Amygdala (tissue), 56 donors: ENCODE measurements at regions not wholly inside any gene's neighbourhood (a gene's known extent, or its start where the extent isn't known, plus 50 kb on each side); places are given as distances from the start of the nearest gene placed in this dataset.
"Not testable (repeated sequence)": the region's sequence is repeated elsewhere in the genome, so short reads cannot be mapped to it uniquely, and the experiment has no call there.

ENCODE experiments used
- DNase-seq, 56 donors: peaks; one replicate each; lab custom pipeline; 2025; lab: John Stamatoyannopoulos, UW

GRCh38 chr15:35691891-35692867 is 146.2 kb upstream of the DPH6 start:
- no peak for DNase-seq

- no peak for DNase-seq
Observed at GRCh38 chr15:35693286-35693685, 147.3 kb upstream of the DPH6 start.

GRCh38 chr15:35693886-35694285 is 147.9 kb upstream of the DPH6 start:
- no peak for DNase-seq

DNA sequence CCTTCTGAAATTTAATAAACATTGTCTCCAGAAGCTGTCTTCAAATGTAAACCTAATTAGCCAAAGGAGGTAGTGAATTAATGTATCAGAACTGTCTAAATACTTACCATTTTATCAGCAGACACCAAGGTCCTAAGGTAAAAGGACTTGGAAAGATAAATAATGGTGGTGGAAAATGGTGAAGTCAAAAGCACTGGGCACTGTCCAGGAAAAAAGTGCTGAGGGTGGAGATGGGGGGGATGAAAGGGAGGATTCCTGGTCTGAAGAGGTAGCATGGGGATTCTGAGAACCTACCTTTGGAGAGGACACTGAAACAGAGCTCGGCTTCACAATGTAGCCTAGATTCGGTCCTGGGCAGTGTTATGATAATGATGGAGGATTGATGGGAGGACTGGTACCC is 149.0 kb upstream of the DPH6 start:
- no peak for DNase-seq

DNA sequence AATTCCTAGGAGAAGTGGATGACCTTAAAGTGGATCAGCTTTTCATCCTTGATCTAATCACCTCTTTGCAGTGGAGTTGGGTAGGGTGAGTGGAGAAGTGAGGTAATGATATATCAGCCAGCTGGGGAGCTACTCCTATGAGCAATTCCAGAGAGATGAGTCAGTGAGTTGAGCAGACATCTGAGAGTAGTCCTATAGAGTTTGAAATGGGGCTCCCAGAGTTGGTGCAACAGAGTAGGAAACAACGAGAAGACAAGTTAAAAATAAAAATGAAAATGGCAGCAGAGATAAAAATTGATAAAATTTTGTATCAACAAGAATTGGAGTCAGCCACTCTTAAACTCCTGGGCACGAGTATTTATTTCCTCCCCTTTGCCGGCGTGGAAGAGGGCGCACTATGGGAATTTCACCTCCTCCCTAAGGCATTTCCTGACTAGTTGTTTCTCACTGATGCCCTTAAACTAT is 150.8 kb upstream of the DPH6 start:
- no peak for DNase-seq

DNA sequence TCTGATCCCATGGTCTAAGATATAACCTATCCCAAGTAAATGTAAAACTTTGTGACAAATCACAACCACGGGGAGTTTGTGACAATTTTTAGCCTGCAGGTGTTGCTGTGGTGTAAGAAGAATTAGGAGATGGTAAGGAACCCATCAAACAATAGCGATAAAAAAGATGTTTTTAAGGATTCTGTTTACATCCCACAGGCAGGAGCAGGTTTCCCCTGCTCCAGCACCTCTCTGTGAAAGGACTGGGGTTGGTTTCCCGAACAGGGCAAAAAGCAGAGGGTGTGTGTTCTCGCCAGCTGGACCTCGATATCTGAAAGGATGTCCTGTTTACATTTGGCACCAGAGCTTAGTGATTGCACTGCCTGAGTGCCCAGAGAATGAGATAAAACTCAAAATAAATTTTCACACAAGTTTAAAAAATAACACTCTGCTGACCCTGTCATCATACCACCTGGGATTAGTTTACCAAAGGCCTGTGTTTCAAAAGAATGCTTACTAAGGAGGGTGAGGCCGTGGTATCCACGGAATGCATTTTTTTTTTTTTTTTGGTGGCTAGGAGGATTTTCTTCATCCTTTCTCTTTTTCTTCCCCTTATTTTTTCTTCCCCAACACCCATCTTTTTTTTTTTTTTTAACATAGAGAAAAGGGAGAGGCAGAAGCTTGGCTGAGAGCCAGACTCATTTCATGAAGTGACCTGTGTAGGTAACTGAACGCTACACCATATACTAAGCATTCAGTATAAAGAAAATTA is 151.8 kb upstream of the DPH6 start:
- DNase-seq = no peak

DNA sequence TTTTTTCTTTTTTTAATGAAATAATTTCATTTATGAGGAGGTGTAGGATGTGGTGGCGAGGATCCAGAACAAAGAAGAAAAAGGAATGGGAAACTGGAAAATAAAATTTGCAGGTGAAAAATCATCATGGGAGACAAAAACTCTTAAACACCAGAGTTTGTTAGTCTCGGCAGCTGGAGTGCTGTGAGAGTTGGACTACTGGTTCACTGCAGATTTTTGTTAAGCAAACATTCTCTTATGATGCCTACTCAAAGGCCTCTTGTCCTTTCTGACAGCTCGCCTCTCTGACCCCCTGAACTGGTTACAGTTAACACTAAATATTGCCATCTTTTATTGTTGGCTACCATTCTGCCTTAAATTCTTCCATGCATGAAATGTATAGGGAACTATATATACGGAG is 152.4 kb upstream of the DPH6 start:
- DNase-seq = no peak

- no peak for DNase-seq
Observed at GRCh38 chr15:35698966-35699575, 153.1 kb upstream of the DPH6 start.

GRCh38 chr15:35700091-35700593 is 154.2 kb upstream of the DPH6 start:
- DNase-seq = not testable (repeated sequence)

- DNase-seq = no peak
Observed at GRCh38 chr15:35701402-35702046, 155.6 kb upstream of the DPH6 start.

- no peak for DNase-seq
Observed at GRCh38 chr15:35702946-35703495, 157.1 kb upstream of the DPH6 start.

- DNase-seq = no peak
Observed at GRCh38 chr15:35705030-35705883, 159.3 kb upstream of the DPH6 start.

GRCh38 chr15:35705884-35706585 is 160.1 kb upstream of the DPH6 start:
- DNase-seq = no peak

GRCh38 chr15:35712956-35713355 is 167.0 kb upstream of the DPH6 start:
- no peak for DNase-seq

- DNase-seq = no peak
Observed at GRCh38 chr15:35713733-35714132, 167.8 kb upstream of the DPH6 start.

- DNase-seq = no peak
Observed at GRCh38 chr15:35717721-35718120, 171.8 kb upstream of the DPH6 start.

DNA sequence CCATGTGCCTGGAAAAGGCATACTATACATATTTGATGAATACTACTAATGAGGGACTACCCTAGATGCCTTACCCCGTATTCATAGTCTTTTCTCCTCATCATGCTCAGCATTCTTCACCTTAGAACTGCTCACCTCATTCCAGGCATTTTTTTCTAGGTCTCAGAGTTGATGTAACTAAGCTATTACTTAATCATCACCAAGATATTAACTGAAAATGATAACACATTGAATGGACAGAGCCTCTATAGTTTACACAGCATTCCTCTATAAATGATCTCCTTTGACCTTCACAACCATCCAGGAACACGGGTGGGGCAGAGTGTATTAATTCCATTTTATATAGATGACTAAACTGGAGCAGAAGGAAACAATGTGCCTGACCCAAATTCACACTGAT is 174.1 kb upstream of the DPH6 start:
- no peak for DNase-seq

DNA sequence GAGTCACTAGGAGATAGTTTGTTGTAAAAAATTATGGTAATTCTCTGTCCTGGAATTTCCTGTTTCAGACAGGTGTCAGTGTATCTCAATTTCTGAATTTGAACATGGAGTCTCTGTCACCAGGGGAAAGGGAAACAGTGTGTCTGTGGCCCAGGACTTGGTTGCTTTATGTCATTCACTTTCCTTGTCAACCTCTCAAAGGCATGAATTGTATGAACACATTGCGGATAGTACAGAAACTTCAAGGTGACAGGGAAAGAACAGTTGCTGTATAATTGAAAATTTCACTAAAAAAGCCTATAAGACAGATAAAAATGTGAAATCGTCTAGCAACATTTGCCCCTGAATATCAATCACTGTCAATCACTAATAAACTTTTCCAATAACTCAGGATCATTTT is 175.0 kb upstream of the DPH6 start:
- DNase-seq = no peak

DNA sequence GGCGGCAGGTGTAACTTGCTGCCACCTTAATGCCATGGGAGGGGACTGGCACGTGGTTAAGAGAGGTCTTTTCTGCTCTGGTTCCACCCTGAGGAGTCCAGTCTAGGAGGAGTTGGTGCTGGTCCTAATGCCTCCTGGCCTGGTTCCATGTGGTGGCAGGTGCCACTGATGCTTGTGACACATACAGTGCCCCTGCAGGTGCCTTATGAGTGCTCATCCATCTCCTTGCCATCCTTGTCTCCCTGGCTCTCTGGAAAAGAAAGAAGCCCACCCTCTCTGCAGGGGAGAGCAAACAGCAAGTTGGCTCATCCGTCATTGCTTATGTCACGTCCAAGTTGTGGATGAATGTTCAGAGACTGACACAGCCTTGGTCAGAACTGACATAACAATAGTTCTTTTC is 175.8 kb upstream of the DPH6 start:
- no peak for DNase-seq
